ENCODE measurements at regions not wholly inside any gene's neighbourhood (a gene's known extent, or its start where the extent isn't known, plus 50 kb on each side); places are given as distances from the start of the nearest gene placed in this dataset.
A peak's percentile ranks its signal among the peaks of the same experiment; 100 is the strongest.

- H3K27me3 ChIP-seq = no peaks in the 10 kb centered on the region
- intact Hi-C loops (cut with DNase I) = loop anchor here in 1 of 4 donors (5.0 kb wide), 1 partner anchor 1697 kb away; no protein-coding TSS in a partner anchor
- TF ChIP-seq EP300 (IDR thresholded peaks at IDR 0.05) = no peak
- H3K4me3 ChIP-seq = no peak overlapping the region
- H3K9me3 ChIP-seq = no peaks in the 10 kb centered on the region
- H3K27ac ChIP-seq = no peak overlapping the region
- H3K4me1 ChIP-seq (ENCODE audit: insufficient read depth) = no peaks in the 10 kb centered on the region
- no peaks in the 10 kb centered on the region for H3K36me3 ChIP-seq
- no peak for DNase-seq
- WGBS, 3 donors = 90 to 95% (median 91%) methylated on average over 4 of the region's 4 CpGs
Measured at GRCh38 chr9:16184964-16185646, 632.3 kb downstream of the CCDC171 start.

- Histone ChIP-seq H3K4me1 (ENCODE audit: insufficient read depth) (peaks cover 11% of the 10 kb centered on the region), H3K4me3 (no peak overlapping the region), H3K9me3 (no peaks in the 10 kb centered on the region), H3K27ac (no peak overlapping the region), H3K36me3 (no peaks in the 10 kb centered on the region), H3K27me3 (no peaks in the 10 kb centered on the region)
- intact Hi-C loops (cut with DNase I) = loop anchor here (10.0 kb wide), 3 partner anchors 504 to 684 kb away; partner anchors contain the start of gene BNC2 (in 3 of the 4)
- DNase-seq = no peak
- TF ChIP-seq POLR2A (IDR thresholded peaks at IDR 0.05) (no peak), EP300 (IDR thresholded peaks at IDR 0.05) (no peak), CTCF (IDR thresholded peaks at IDR 0.05) (no peak)
- WGBS, 3 donors = 80 to 85% (median 85%) methylated on average over 3 of the region's 3 CpGs
Measured at GRCh38 chr9:16191191-16191590, 638.3 kb downstream of the CCDC171 start.

GRCh38 chr9:16191691-16192402, 639.0 kb downstream of the CCDC171 start:
- Histone ChIP-seq H3K4me1 (ENCODE audit: insufficient read depth) (peaks cover 11% of the 10 kb centered on the region), H3K27ac (peak overlapping the region in 1 of 2 donors; percentile 43), H3K27me3 (no peaks in the 10 kb centered on the region), H3K36me3 (no peaks in the 10 kb centered on the region), H3K9me3 (no peaks in the 10 kb centered on the region), H3K4me3 (no peak overlapping the region)
- intact Hi-C loops (cut with DNase I) = loop anchor here (10.0 kb wide), 3 partner anchors 503 to 683 kb away; partner anchors contain the start of gene BNC2 (in 3 of the 4)
- DNase-seq = peak; percentile 87 to 95 (median 91)
- 1 to 3% (median 3%) methylated on average over 14 of the region's 14 CpGs for WGBS, 3 donors
- TF ChIP-seq EP300 (IDR thresholded peaks at IDR 0.05) (no peak), CTCF (IDR thresholded peaks at IDR 0.05) (peak; percentile 61 to 83 (median 81))

GRCh38 chr9:16192403-16193017, 639.7 kb downstream of the CCDC171 start:
- intact Hi-C loops (cut with DNase I) = loop anchor here (10.0 kb wide), 3 partner anchors 502 to 682 kb away; partner anchors contain the start of gene BNC2 (in 3 of the 4)
- WGBS, 3 donors = 13 to 21% (median 15%) methylated on average over 6 of the region's 6 CpGs
- DNase-seq = no peak
- peaks cover 11% of the 10 kb centered on the region for H3K4me1 ChIP-seq (ENCODE audit: insufficient read depth)
- no peaks in the 10 kb centered on the region for H3K27me3 ChIP-seq
- no peaks in the 10 kb centered on the region for H3K9me3 ChIP-seq
- no peak for TF ChIP-seq EP300 (IDR thresholded peaks at IDR 0.05)
- TF ChIP-seq CTCF (IDR thresholded peaks at IDR 0.05) = no peak
- TF ChIP-seq POLR2A (IDR thresholded peaks at IDR 0.05) = no peak
- no peak overlapping the region for H3K4me3 ChIP-seq
- H3K27ac ChIP-seq = peak overlapping the region in 1 of 2 donors; percentile 43
- H3K36me3 ChIP-seq = no peaks in the 10 kb centered on the region

All from ovary (tissue), 7 donors.